ENCODE measurements at regions not wholly inside any gene's neighbourhood (a gene's known extent, or its start where the extent isn't known, plus 50 kb on each side); places are given as distances from the start of the nearest gene placed in this dataset.

DNA sequence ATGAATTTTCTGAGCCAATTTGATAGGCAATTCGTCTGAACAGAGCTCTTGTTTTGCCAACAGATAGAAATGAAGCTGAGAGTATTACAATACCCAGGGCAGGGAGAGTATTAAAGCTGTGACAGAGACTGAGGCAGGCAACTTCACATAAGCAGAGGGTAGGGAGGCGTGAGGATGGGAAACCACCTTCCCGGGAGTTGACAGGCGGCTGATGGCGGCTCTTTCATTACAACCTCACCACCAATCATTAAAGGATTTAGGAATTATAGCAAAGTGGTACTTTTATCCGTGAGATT lies 73.3 kb downstream of the CD83 start:
- no peaks in the 10 kb centered on the region for H3K36me3 ChIP-seq (ENCODE audit: low read depth)
- H3K9me3 ChIP-seq (ENCODE audit: insufficient read depth, low read depth) = no peaks in the 10 kb centered on the region
- no peaks in the 10 kb centered on the region for H3K27me3 ChIP-seq (ENCODE audit: insufficient read depth, low read depth)
- DNase-seq = no peak
- no peak overlapping the region for H3K4me2 ChIP-seq
- H3K4me3 ChIP-seq = no peak overlapping the region
- H3K27ac ChIP-seq = no peak overlapping the region
- no peaks in the 10 kb centered on the region; the same call in 1 of the 2 replicates for H3K9me2 ChIP-seq (ENCODE audit: insufficient read depth)
- no peaks in the 10 kb centered on the region for H3K4me1 ChIP-seq (replicated peaks; ENCODE audit: insufficient read depth)
- H3K79me2 ChIP-seq (ENCODE audit: low read depth) = no peaks in the 10 kb centered on the region
- no peaks in the 10 kb centered on the region for H3F3A ChIP-seq (ENCODE audit: insufficient read depth, low read depth)
- intact Hi-C loops (cut with micrococcal nuclease; ENCODE audit: unreplicated experiment) = no loop called here
- TF ChIP-seq, protein P1, sequence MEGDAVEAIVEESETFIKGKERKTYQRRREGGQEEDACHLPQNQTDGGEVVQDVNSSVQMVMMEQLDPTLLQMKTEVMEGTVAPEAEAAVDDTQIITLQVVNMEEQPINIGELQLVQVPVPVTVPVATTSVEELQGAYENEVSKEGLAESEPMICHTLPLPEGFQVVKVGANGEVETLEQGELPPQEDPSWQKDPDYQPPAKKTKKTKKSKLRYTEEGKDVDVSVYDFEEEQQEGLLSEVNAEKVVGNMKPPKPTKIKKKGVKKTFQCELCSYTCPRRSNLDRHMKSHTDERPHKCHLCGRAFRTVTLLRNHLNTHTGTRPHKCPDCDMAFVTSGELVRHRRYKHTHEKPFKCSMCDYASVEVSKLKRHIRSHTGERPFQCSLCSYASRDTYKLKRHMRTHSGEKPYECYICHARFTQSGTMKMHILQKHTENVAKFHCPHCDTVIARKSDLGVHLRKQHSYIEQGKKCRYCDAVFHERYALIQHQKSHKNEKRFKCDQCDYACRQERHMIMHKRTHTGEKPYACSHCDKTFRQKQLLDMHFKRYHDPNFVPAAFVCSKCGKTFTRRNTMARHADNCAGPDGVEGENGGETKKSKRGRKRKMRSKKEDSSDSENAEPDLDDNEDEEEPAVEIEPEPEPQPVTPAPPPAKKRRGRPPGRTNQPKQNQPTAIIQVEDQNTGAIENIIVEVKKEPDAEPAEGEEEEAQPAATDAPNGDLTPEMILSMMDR (conservative IDR thresholded peaks at IDR 0.05) = no peak
- TF ChIP-seq EZH2 (IDR thresholded peaks at IDR 0.05; ENCODE audit: low read depth) = no peak
- no TSS peak for BruUV-seq (replicated peaks)
- CTCF ChIA-PET = no interaction called here
- POLR2A ChIA-PET (ENCODE audit: unreplicated experiment) = interaction anchor here (0.6 kb wide), 1 partner anchor 828 kb away, joined by 3 read pairs; no protein-coding TSS in a partner anchor
- H2AFZ ChIP-seq = no peak overlapping the region
- H4K20me1 ChIP-seq (ENCODE audit: insufficient read depth) = no peaks in the 10 kb centered on the region

DNA sequence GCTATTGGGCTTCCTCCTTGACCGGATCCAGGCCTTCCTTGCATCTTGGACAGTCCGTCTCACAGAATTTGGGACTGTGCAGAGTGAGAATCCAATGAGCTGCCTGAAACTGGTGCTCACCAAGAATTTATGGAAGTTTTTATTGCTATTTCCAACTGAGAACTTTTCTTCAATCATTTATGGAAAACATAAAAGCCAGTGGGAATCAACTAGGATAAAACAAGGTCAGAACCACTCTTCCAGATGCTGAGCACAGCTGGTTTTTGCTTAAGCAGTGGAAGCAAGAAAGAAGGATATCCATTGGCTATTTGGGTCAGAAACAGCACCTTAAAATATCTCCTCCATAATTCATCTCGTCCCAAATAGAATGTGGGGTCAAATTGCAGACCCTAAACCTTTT lies 74.2 kb downstream of the CD83 start:
- Histone ChIP-seq H3K36me3 (ENCODE audit: low read depth) (no peaks in the 10 kb centered on the region), H3K27me3 (ENCODE audit: insufficient read depth, low read depth) (no peaks in the 10 kb centered on the region), H3K4me3 (no peak overlapping the region), H2AFZ (no peak overlapping the region), H3K79me2 (ENCODE audit: low read depth) (no peaks in the 10 kb centered on the region), H3K9me3 (ENCODE audit: insufficient read depth, low read depth) (no peaks in the 10 kb centered on the region), H3K4me2 (no peak overlapping the region), H3K9me2 (ENCODE audit: insufficient read depth) (no peaks in the 10 kb centered on the region; the same call in 1 of the 2 replicates), H3F3A (ENCODE audit: insufficient read depth, low read depth) (no peaks in the 10 kb centered on the region), H4K20me1 (ENCODE audit: insufficient read depth) (no peaks in the 10 kb centered on the region), H3K27ac (no peak overlapping the region), H3K4me1 (replicated peaks; ENCODE audit: insufficient read depth) (no peaks in the 10 kb centered on the region)
- ChIA-PET POLR2A (ENCODE audit: unreplicated experiment) (no interaction called here), CTCF (no interaction called here)
- intact Hi-C loops (cut with micrococcal nuclease; ENCODE audit: unreplicated experiment) = no loop called here
- DNase-seq = no peak
- BruUV-seq (replicated peaks) = no TSS peak
- no peak for TF ChIP-seq EZH2 (IDR thresholded peaks at IDR 0.05; ENCODE audit: low read depth)
- TF ChIP-seq, protein P1 (conservative IDR thresholded peaks at IDR 0.05) = no peak

DNA sequence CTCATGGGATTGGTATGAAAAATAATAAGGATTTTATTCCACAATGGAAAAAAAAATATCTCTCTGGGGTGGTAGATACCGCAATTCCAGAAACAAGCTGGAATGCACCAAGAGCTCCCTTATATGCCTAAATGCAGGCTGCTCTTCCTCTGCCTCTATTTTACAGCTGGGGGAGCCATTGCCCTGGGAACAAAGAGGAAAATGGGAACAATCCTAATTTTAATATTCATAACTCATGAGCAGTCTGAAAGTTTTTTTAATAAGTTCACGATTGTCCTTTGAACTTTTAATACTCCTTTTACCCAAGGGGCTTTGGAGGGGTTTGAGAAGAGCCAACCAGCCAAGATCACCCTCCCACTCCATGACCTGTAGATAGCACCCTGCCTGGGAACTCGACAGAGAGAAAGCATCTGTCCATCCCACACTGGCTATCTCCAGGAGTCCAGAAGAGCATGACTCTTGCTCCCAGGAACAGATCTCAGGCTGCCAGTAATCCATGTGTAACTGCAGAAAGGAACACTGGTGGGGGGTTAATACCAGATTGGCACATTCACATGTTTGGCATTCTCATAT lies 74.7 kb downstream of the CD83 start:
- Histone ChIP-seq H2AFZ (no peak overlapping the region), H4K20me1 (ENCODE audit: insufficient read depth) (no peaks in the 10 kb centered on the region), H3K4me2 (no peak overlapping the region), H3K27me3 (ENCODE audit: insufficient read depth, low read depth) (no peaks in the 10 kb centered on the region), H3F3A (ENCODE audit: insufficient read depth, low read depth) (no peaks in the 10 kb centered on the region), H3K4me3 (no peak overlapping the region), H3K9me3 (ENCODE audit: insufficient read depth, low read depth) (no peaks in the 10 kb centered on the region), H3K36me3 (ENCODE audit: low read depth) (no peaks in the 10 kb centered on the region), H3K27ac (no peak overlapping the region), H3K4me1 (replicated peaks; ENCODE audit: insufficient read depth) (no peaks in the 10 kb centered on the region), H3K79me2 (ENCODE audit: low read depth) (no peaks in the 10 kb centered on the region), H3K9me2 (ENCODE audit: insufficient read depth) (no peaks in the 10 kb centered on the region; the same call in 1 of the 2 replicates)
- no peak for TF ChIP-seq EZH2 (IDR thresholded peaks at IDR 0.05; ENCODE audit: low read depth)
- TF ChIP-seq, protein P1 (conservative IDR thresholded peaks at IDR 0.05) = no peak
- ChIA-PET CTCF (no interaction called here), POLR2A (ENCODE audit: unreplicated experiment) (no interaction called here)
- BruUV-seq (replicated peaks) = no TSS peak
- DNase-seq = no peak
- intact Hi-C loops (cut with micrococcal nuclease; ENCODE audit: unreplicated experiment) = no loop called here
